Lung (tissue), 11 donors: ENCODE measurements at regions not wholly inside any gene's neighbourhood (a gene's known extent, or its start where the extent isn't known, plus 50 kb on each side); places are given as distances from the start of the nearest gene placed in this dataset.
A peak's percentile ranks its signal among the peaks of the same experiment; 100 is the strongest.

ENCODE experiments used
- ATAC-seq: fragments of 200-7000 bp; cut with Tn5 transposase; one replicate; pipeline ENCODE4 v1.9.1; 2020; ENCODE audit warnings: moderate number of reproducible peaks; ENCODE audit not compliant: insufficient read depth, low FRiP score
- DNase-seq, 3 donors: peaks; one replicate each; pipeline ENCODE4 v3.0.0-alpha.2; 2013 to 2017
- H3K27ac ChIP-seq, 2 donors: one replicate each; pipeline ENCODE4 v1.5.1; 2013; ENCODE audit warnings: mild to moderate bottlenecking in 2 of 2, moderate library complexity in 2 of 2, control low read depth in 1 of 2, inconsistent platforms in 1 of 2, low read depth in 1 of 2, low read length in 1 of 2
- H3K27me3 ChIP-seq, 3 donors: one replicate each; pipeline ENCODE4 v1.5.1; 2013; ENCODE audit warnings: low read length in 2 of 3; ENCODE audit not compliant: control insufficient read depth in 3 of 3, insufficient read depth in 3 of 3
- H3K36me3 ChIP-seq, 4 donors: one replicate each; pipeline ENCODE4 v1.5.1; 2013; ENCODE audit warnings: low read length in 4 of 4, mild to moderate bottlenecking in 1 of 4, moderate library complexity in 1 of 4; ENCODE audit not compliant: control insufficient read depth in 4 of 4, insufficient read depth in 4 of 4
- H3K4me1 ChIP-seq, 5 donors: one replicate each; pipeline ENCODE4 v1.5.1; 2013; ENCODE audit warnings: low read length in 5 of 5, mild to moderate bottlenecking in 2 of 5, moderate library complexity in 1 of 5; ENCODE audit not compliant: control insufficient read depth in 5 of 5, insufficient read depth in 5 of 5
- H3K4me3 ChIP-seq: one replicate; pipeline ENCODE4 v1.5.1; 2013; ENCODE audit warnings: mild to moderate bottlenecking, control low read depth, moderate library complexity
- H3K9ac ChIP-seq, 2 donors: one replicate each; pipeline ENCODE4 v1.5.1; 2013; ENCODE audit warnings: low read length in 2 of 2, control low read depth in 1 of 2; ENCODE audit not compliant: insufficient read depth in 1 of 2
- H3K9me3 ChIP-seq, 4 donors: one replicate each; pipeline ENCODE4 v1.5.1; 2013; ENCODE audit warnings: low read length in 3 of 4, mild to moderate bottlenecking in 1 of 4, moderate library complexity in 1 of 4; ENCODE audit not compliant: control insufficient read depth in 4 of 4, insufficient read depth in 3 of 4
- WGBS, 2 donors: extraction: QIAGEN DNeasy Blood & Tissue Kit; methylation state at CpG; one replicate each; pipeline ENCODE4 v1.1.7; 2013; 5-methylcytosine and 5-hydroxymethylcytosine counted together
- TF ChIP-seq, protein P1 (sequence below): IDR thresholded peaks from 2 replicates; pipeline ENCODE4 v1.5.1; 2012; ENCODE audit warnings: mild to moderate bottlenecking; ENCODE audit errors: control extremely low read depth, extremely low read depth
- donor health status: control.
- donor health status: control.
- donor health status: Bipolar disorder and iron deficiency.
- donor health status: healthy.
- donor health status: DM: yes; HTN: yes; CAD: no.

DNA sequence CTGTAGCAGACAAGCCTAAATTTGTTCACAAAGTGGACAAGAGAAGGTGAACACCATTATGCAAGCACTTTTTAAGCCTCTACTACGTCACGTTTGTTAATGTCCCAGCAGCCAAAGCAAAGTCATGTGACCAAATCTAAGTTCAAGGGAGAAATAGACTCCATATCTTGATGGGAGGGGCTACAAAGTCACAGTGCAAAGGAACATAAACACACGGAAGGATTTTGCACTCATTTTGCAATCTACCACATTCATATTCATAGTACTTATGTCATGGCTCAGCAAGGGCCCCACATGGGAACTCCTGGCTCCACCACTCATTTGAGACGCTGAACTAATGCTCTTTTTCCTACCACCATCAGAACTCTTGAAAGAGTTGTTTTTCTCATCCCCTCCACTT lies 139.0 kb upstream of the JADE1 start:
- Histone ChIP-seq H3K9ac (no peak overlapping the region), H3K4me1 (peaks cover 0 to under 1% (median 0%) of the 10 kb centered on the region in 5 donors)
- 79 to 88% methylated on average over 4 of the region's 4 CpGs for WGBS, 2 donors

DNA sequence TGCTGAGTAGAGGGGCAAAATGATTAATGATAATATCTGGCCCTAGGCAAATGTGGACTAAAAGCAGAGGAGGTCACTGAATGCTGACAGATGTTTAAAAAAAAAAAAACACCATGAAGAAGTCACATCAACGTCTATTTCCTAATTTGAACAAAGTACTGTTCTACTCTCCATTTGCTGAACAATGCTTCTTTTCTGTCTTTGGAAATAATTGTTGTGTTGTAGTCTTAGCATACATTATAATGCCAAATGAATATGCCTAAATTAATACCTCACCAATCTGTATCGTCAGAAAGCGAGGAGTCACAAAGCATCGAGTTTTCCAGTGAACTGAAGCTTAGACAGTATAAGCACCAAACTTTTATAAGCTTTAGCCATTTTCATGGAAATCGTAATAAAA lies 140.9 kb upstream of the JADE1 start:
- H3K27ac ChIP-seq, result no peak overlapping the region
- TF ChIP-seq, protein P1, sequence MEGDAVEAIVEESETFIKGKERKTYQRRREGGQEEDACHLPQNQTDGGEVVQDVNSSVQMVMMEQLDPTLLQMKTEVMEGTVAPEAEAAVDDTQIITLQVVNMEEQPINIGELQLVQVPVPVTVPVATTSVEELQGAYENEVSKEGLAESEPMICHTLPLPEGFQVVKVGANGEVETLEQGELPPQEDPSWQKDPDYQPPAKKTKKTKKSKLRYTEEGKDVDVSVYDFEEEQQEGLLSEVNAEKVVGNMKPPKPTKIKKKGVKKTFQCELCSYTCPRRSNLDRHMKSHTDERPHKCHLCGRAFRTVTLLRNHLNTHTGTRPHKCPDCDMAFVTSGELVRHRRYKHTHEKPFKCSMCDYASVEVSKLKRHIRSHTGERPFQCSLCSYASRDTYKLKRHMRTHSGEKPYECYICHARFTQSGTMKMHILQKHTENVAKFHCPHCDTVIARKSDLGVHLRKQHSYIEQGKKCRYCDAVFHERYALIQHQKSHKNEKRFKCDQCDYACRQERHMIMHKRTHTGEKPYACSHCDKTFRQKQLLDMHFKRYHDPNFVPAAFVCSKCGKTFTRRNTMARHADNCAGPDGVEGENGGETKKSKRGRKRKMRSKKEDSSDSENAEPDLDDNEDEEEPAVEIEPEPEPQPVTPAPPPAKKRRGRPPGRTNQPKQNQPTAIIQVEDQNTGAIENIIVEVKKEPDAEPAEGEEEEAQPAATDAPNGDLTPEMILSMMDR, result no peak
- H3K9me3 ChIP-seq, result no peaks in the 10 kb centered on the region
- H3K4me1 ChIP-seq, result no peaks in the 10 kb centered on the region
- DNase-seq, result no peak
- H3K4me3 ChIP-seq, result no peak overlapping the region
- no peak for ATAC-seq
- no peak overlapping the region for H3K9ac ChIP-seq
- H3K36me3 ChIP-seq, result no peaks in the 10 kb centered on the region
- no peaks in the 10 kb centered on the region for H3K27me3 ChIP-seq
- WGBS, 2 donors, result 89 to 92% methylated on average over 5 of the region's 5 CpGs

More for the DNA sequence above, 139.0 kb upstream of the JADE1 start:
- TF ChIP-seq, protein P1, result no peak
- DNase-seq (no peak), ATAC-seq (no peak)
- H3K36me3 ChIP-seq, result no peaks in the 10 kb centered on the region
- H3K27me3 ChIP-seq, result no peaks in the 10 kb centered on the region
- H3K9me3 ChIP-seq, result no peaks in the 10 kb centered on the region
- H3K4me3 ChIP-seq, result no peak overlapping the region
- no peak overlapping the region for H3K27ac ChIP-seq

DNA sequence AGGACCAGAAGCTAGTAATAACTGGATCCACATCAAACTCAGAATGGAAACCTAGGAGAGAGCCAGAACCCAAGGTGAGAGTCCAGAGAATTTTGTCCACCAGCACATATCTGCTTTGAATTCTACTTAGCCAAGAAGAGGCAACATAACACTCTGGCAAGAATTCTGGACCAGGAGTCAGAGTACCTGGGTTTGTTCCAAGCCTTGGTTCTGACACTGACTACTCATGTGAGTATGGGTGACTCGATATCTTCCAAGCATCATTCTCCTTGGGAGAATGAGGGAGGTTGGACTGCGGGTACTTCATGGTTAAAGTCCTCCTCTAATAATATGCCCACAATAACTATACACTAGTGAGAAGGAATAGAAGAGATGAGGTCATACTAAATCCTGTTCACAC lies 144.0 kb upstream of the JADE1 start:
- no peak for ATAC-seq
- H3K27ac ChIP-seq, result no peak overlapping the region
- 74 to 93% methylated on average over 2 of the region's 2 CpGs for WGBS, 2 donors
- no peaks in the 10 kb centered on the region for H3K36me3 ChIP-seq
- H3K9me3 ChIP-seq, result no peaks in the 10 kb centered on the region
- no peak overlapping the region for H3K9ac ChIP-seq
- TF ChIP-seq, protein P1, result no peak
- H3K27me3 ChIP-seq, result no peaks in the 10 kb centered on the region
- no peak overlapping the region for H3K4me3 ChIP-seq
- no peak for DNase-seq
- H3K4me1 ChIP-seq, result peaks cover 0 to 3% (median 0%) of the 10 kb centered on the region in 5 donors

DNA sequence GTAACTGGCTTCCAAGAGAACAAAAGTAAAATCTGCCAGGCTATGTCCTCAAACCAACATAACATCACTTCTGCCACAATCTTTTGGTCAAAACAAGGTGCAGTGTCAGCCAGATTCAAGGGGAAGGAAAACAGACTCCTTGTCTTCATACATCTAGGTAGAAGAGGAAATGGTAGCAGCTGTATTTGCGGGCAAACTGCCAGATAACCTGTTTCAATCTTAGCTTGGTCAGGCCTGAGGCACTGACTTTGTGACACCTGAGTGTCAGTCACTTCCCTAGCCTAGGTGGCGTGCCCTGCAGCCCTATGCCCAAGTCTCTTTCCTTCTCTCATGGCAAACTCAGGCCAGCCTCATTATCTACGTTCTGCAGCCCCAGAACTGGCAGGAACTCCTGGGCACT lies 146.2 kb upstream of the JADE1 start:
- ATAC-seq, result no peak
- TF ChIP-seq, protein P1, result no peak
- H3K36me3 ChIP-seq, result no peaks in the 10 kb centered on the region
- H3K4me3 ChIP-seq, result no peak overlapping the region
- no peaks in the 10 kb centered on the region for H3K9me3 ChIP-seq
- no peak overlapping the region for H3K27ac ChIP-seq
- H3K27me3 ChIP-seq, result no peaks in the 10 kb centered on the region
- DNase-seq, result peak in 1 of 3 donors; percentile 15
- 63 to 74% methylated on average over 3 of the region's 3 CpGs for WGBS, 2 donors
- H3K4me1 ChIP-seq, result peaks cover 0 to 3% (median 0%) of the 10 kb centered on the region in 5 donors
- H3K9ac ChIP-seq, result no peak overlapping the region
